GM12891 (cell line): ENCODE measurements at regions not wholly inside any gene's neighbourhood (a gene's known extent, or its start where the extent isn't known, plus 50 kb on each side); places are given as distances from the start of the nearest gene placed in this dataset.

Experiments
- PAX5 ChIP-seq: IDR thresholded peaks from 2 replicates; pipeline ENCODE4 v1.6.1; 2011; ENCODE audit warnings: low read length, moderate library complexity, mild to moderate bottlenecking; ENCODE audit not compliant: insufficient read depth, severe bottlenecking
- POLR2A ChIP-seq: IDR thresholded peaks from 2 replicates; pipeline ENCODE4 v1.6.1; 2011; ENCODE audit warnings: low read depth, low read length, control low read depth
- POLR2AphosphoS5 ChIP-seq: IDR thresholded peaks from 2 replicates; pipeline ENCODE4 v1.6.1; 2011; ENCODE audit warnings: low read depth, low read length, control low read depth
- SPI1 ChIP-seq: IDR thresholded peaks from 2 replicates; pipeline ENCODE4 v1.6.1; 2011; ENCODE audit warnings: low read depth, low read length, control low read depth
- TAF1 ChIP-seq: IDR thresholded peaks from 2 replicates; pipeline ENCODE4 v1.6.1; 2011; ENCODE audit warnings: low read depth, low read length, control low read depth

GRCh38 chr9:134975253-134975652, 57.5 kb upstream of the FCN1 start:
- TF ChIP-seq POLR2A (no peak), POLR2AphosphoS5 (no peak), TAF1 (no peak), PAX5 (no peak), SPI1 (no peak)
